ENCODE measurements at regions not wholly inside any gene's neighbourhood (a gene's known extent, or its start where the extent isn't known, plus 50 kb on each side); places are given as distances from the start of the nearest gene placed in this dataset.

- DNase-seq (ENCODE audit: low read depth in 2 of 2), result peak in 1 of 2 donors; percentile 7
- TF ChIP-seq CTCF (IDR thresholded peaks at IDR 0.05; ENCODE audit: low read depth, low read length), result no peak
- no peak overlapping the region for H3K4me3 ChIP-seq (replicated peaks in 1 of 2; ENCODE audit: low read depth in 2 of 2, low read length in 2 of 2)
These were observed 120.6 kb downstream of the TMEM26 start for GRCh38 chr10:61332581-61332980.

- no peak for TF ChIP-seq CTCF (IDR thresholded peaks at IDR 0.05; ENCODE audit: low read depth, low read length)
- no peak for DNase-seq (ENCODE audit: low read depth in 2 of 2)
- no peak overlapping the region for H3K4me3 ChIP-seq (replicated peaks in 1 of 2; ENCODE audit: low read depth in 2 of 2, low read length in 2 of 2)
These were observed 122.5 kb downstream of the TMEM26 start for GRCh38 chr10:61330669-61331068.

GRCh38 chr10:61329854-61330253 is 123.3 kb downstream of the TMEM26 start:
- TF ChIP-seq CTCF (IDR thresholded peaks at IDR 0.05; ENCODE audit: low read depth, low read length), result no peak
- no peak for DNase-seq (ENCODE audit: low read depth in 2 of 2)
- H3K4me3 ChIP-seq (replicated peaks in 1 of 2; ENCODE audit: low read depth in 2 of 2, low read length in 2 of 2), result no peak overlapping the region

GRCh38 chr10:61325223-61325960 is 127.8 kb downstream of the TMEM26 start:
- no peak for TF ChIP-seq CTCF (IDR thresholded peaks at IDR 0.05; ENCODE audit: low read depth, low read length)
- no peak overlapping the region for H3K4me3 ChIP-seq (replicated peaks in 1 of 2; ENCODE audit: low read depth in 2 of 2, low read length in 2 of 2)
- no peak for DNase-seq (ENCODE audit: low read depth in 2 of 2)

GRCh38 chr10:61323726-61324125 is 129.5 kb downstream of the TMEM26 start:
- DNase-seq (ENCODE audit: low read depth in 2 of 2), result no peak
- no peak for TF ChIP-seq CTCF (IDR thresholded peaks at IDR 0.05; ENCODE audit: low read depth, low read length)

GRCh38 chr10:61321041-61321857 is 131.9 kb downstream of the TMEM26 start:
- no peak for TF ChIP-seq CTCF (IDR thresholded peaks at IDR 0.05; ENCODE audit: low read depth, low read length)
- DNase-seq (ENCODE audit: low read depth in 2 of 2), result no peak
- H3K4me3 ChIP-seq (replicated peaks in 1 of 2; ENCODE audit: low read depth in 2 of 2, low read length in 2 of 2), result no peak overlapping the region

More at GRCh38 chr10:61323726-61324125, 129.5 kb downstream of the TMEM26 start:
- H3K4me3 ChIP-seq (replicated peaks in 1 of 2; ENCODE audit: low read depth in 2 of 2, low read length in 2 of 2), result no peak overlapping the region

All from cardiac fibroblast (primary cell).